HS-27A (cell line): ENCODE measurements at regions not wholly inside any gene's neighbourhood (a gene's known extent, or its start where the extent isn't known, plus 50 kb on each side); places are given as distances from the start of the nearest gene placed in this dataset.

ENCODE experiments used
- DNase-seq: peaks from one replicate; pipeline ENCODE4 v3.0.0-alpha.2; 2012; ENCODE audit warnings: low read depth, missing footprints

DNA sequence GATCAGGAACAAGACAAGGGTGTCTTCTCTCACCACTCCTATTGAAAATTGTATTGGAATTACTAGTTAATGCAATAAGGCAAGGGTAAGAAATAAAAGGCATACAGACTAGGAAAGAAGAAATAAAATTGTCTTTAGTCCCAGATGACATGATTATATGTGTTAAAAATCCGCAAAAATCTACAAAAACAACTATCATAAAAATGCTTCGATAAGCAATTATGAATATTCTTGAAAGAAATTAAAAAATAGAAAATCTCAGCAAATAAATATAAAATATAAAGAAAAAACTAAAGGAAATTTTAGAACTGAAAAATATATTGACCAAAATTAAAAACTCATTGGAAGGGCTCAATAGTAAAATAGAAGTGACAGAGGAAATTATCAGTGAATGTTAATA, 243.3 kb downstream of the ZNF674 start:
- no peak for DNase-seq

DNA sequence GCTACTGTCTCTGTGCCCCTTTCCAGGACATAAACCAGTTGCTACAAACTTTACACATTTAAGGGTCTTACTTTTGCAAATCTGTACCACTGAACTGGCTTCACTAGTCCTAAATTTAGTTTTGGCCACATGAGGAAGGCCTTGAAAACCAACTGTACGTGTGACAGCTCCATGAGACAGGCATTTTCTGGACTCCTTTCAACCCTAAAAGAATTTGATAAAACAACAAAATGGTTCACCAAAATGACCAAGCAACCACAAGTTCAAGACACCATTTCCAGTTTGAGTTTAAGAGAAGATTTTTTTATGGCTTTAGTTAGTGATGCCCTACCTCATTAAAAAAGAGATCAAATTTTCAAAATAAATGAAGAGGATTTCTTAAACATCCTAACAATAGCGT, 246.4 kb downstream of the ZNF674 start:
- DNase-seq, result no peak

DNA sequence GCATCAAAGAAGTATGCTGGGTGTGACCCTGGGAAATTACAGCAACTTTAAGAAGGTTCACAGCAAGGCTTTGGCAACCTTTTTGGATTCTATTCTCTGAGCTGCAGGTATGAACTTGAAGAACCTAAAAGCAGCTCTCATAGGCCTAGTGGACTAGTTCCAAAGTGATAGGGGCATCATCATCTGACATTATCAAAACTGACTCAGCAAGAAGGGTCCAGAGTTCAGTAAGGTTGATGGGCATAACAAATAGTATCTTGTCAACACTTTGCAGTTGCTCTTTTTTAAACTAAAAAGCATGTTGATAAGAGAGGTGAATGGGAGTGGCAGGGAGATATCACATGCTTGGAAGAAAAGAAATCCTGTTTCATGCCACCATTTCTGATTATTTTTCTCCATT, 249.3 kb downstream of the ZNF674 start:
- DNase-seq, result no peak

DNA sequence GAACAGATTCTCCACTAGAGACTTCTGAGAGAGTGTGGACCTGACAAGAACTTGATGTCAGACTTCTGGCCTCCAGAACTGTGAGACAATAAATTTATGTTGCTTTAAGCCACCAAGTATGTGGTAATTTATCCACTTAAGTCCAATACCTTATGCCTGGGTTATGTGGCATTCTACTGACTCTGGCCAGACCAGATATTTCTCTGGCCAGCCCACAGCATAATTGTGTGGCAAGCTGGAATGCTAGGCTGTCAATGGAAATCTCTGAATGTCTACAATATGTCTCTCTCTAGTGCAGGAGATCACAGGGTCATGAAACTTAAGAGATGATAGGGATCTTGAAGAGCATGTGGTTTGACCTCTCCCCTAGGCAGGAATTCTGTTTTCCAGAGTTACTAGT, 251.0 kb downstream of the ZNF674 start:
- DNase-seq, result no peak

DNA sequence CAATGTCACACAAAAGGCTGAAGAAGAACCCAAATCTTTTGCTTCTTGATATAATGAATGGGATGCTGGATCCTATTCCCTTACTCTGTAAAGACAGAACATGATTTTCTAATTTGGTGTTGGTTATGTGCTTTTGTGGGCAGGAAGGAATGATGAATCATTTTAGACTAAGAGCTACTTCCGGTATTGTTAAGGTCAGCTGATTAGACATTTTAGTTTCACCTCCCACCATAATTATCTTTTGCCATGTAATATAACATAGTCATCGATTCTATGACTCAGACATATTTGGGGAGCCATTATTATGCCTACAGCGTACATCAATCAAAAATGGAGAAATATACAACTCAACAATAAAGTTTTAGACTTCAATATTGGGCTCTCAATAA, 265.3 kb downstream of the ZNF674 start:
- DNase-seq, result no peak

DNA sequence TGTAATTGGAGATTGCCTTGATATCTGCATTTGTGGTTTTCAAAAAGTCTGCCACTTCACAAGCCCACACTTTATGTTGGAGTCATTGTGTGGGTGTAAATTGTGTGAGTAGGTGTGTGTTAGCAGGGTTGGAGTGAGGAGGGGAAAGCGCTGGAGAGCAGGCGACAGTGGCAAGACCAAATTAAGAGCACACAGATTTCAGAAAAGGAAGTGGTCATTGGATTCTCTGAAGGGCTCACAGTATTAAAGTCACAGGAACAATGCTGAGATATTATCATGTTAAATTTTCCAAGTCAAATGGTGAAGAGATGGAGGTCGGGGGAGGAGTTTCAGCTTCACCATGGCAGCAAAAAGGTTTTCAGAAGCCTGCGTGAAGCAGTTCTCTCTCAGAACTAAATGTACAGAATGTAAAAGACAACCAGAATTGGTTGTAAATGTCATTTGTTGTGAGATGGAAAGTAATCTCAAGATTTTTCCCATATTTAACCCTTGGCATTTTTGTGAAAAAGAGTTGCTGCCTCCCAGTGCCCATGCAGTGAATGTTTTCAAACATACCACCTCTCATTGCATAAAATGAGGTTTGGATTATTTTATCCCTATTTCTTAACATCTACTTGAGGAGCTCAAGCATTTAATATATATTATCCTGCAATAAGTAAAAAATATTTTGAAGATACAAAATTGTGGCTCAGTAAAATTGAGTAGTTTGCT, 265.9 kb downstream of the ZNF674 start:
- no peak for DNase-seq

DNA sequence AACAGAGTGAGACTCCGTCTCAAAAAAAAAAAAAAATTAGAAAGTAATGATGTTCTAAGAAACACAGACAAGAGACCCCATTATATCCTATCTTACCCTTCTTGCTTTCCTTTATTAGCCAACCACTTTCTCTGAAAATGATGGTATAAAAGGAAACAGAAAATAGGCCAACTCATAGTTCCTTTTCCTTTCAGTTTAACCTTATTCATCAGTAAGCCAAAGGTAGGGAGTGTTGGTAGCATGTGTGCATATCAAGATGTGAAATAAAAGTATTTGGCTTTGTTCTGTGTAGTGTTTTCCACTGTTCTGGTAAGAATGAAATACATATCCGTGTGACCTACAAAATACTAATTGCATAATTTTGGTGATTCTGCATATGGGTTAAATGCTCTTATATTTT, 266.6 kb downstream of the ZNF674 start:
- DNase-seq, result no peak

DNA sequence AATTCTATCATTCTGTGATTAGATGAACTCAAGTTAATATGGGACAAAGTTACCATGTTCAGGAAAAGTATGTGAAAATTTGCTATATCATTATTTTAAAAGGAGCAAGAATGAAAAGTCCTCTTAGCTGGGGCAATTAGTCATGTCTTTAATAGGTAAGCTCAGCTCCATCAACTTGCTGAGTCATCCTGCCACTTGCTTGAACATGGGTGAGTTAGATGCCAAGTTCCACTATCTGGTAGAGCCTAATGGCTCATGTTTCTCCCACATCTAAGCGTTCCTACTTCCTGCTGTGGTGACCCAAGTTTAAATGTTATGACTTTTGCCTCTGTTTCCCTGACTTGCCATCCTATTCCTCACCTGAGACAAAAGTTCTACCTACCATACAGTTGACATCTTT, 276.8 kb downstream of the ZNF674 start:
- DNase-seq, result no peak

DNA sequence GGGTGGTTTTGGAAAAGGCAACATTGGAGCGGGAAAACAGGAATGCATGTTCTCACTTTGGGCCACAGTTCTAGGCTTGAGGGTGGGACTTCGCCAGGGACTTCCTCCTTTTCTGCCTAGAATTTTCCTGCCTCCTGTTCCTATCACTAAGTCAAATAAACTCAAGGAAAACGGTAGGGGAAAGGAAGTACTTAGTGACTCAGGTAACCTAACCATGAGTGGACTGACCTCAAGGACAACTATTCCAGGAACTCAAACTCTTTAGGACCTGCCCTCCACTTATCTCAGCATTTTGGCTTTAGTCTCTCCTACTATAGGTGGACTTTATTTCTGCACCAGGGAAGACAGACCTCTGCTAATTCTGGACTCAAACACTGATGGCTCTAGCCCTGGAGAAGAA, 281.7 kb downstream of the ZNF674 start:
- DNase-seq, result no peak

DNA sequence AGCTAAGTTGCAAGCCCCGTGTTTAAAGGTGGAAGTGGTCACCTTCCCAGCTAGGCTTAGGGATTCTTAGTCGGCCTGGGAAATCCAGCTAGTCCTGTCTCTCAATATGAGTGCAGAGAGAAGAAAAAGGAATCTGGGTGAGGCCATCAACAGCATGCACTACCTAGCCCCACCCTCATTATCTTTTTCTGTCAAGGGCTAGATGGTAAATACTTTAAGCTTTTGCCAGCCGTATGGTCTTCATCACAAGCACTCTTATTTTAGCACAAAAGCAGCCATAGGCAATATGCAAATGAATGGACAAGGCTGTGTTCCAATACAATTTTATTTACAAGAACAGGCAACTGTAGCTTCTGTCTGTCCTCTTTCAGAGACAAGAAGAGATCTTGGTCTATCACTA, 282.9 kb downstream of the ZNF674 start:
- no peak for DNase-seq

DNA sequence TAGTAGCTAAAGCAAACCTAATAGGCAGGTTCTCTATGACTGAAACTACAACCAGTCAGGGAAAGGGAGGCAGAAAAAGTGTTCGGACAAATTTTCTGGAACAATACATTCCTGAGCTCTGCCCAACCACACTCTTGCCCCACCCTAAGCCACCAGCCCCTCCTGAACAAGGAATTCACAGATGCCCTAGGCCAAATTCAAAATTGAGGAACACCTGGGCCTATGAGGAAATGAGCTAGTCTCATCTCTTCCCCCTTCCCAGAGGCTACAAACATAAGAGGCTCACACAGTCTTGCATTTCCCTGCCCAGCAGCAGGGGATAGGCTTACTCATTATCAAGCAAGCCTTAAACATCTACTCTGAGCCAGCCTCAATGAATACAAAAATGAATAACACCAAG, 284.7 kb downstream of the ZNF674 start:
- DNase-seq, result no peak

DNA sequence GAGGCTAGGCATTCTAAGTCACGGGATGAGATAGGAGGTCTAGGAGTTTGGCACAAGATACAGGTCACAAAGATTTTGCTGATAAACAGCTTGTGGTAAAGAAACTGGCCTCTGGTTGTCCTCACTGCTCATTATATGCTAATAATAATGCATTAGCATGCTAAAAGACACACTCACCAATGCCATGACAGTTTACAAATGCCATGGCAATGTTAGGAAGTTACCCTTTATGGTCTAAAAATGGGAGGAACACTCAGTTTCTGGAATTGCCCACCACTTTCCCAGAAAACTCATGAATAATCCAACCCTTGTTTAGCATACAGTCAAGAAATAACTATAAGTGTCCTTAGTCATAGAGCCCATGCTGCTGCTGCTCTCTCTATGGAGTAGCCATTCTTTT, 286.9 kb downstream of the ZNF674 start:
- no peak for DNase-seq

DNA sequence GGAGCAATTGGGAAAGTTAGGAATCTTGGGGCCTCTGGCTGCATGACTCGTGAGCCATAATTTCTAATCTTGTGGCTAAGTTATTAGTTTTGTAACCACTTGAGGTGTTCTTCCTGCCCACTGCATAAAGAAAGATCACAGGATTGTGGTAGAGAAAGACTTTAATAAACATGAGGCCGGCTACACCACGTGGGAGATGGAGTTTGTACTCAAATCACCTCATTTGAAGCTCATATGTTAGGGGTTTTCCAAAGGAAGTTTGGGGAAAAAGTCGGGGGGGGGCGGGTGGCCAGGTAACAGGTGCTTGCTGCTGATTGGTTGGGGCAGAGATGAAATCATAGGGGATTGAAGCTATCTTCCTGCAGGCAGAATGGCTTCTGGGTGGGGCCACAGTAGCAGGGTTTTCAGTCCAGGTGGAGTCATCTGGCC, 287.8 kb downstream of the ZNF674 start:
- no peak for DNase-seq

DNA sequence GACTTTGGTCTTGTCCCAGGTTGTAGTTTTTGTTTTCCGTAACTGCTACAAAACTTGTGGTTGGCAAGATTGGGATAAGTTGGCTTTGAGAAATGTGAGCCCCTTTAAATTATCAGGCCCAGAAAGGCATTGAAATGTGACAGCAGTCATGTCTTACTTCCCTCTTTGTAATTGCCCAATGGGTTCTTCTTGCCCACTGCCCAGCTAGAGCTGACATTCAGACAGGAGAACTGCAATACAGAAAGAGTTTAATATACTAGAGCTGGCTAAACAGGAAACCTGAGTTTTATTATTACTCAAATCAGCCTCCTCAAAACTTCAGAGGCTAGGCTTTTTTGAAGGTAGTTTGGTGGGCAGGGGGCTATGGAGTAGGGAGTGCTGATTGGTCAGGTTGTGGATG, 288.3 kb downstream of the ZNF674 start:
- no peak for DNase-seq

DNA sequence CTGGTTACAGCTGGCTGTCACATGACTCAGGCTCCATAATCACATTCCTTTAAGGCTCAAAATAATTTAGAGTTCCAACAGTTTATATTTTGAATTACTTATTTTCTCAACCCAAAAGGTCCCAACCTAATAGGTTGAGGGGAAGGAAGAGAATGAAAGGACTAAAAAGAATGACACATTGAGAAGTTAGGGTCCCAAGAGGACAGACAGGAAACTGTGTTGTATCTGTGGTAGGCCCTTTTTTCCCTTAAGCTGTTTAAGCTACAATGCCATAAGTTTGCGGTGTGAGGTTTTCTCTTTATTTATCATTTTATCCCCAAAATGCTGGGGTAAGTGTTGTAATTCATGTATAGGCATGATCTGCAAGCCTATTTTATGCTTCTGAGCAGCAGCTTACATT, 290.2 kb downstream of the ZNF674 start:
- DNase-seq, result no peak

DNA sequence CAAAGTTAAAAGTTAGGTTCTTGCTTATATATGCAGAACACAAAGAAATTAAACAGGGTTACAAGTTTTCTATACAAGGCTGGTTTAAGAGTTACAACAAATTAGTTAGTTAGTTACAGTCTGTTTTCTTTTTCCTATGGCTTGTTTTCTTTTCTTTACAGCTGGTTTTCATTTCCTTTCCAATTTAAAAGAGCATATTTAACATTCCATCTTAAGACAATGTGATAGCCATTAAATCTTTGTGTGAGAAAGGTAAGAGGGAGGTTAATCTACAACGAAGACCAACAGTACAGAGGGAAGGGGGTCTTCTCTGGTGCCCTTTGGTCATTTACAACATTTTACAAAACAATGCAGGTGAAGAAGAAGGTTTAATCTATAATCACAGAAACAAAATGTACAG, 290.6 kb downstream of the ZNF674 start:
- DNase-seq, result no peak

DNA sequence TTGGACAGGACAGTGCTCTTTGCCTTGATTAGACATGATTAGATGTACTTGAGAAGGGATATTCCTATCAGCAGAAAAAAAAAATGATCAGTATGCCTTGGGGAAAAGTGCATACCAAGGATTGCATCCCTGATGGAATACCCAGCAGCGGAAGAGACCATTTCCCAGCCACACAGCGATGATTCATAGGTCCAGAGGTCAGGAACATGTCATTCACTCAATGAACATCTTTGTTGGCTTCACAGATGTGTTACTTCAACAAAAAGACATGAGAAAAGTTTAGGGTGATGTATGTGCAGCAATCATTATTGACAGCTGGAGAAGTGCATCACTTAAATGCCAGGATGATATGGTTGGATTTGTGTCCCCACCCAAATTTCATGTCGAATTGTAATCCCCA, 293.5 kb downstream of the ZNF674 start:
- peak; percentile 23 for DNase-seq

DNA sequence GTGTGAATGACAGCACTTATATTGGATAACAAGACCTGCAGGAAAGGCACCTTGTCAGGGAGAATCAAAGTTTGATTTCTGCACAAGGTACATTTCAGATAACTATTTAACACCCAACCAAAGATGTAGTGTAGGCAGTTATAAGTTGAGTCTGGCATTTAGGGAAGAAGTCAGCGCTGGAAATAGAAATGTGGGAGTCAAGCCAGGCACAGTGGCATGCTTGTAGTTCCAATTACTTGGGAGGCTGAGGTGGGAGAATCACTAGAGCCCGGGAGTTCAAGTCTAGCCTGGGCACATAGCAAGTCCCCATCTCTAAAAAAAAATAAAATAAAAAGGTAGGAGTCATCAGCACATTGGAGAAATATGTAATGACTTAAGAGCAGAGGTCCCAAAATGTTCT, 295.1 kb downstream of the ZNF674 start:
- DNase-seq, result no peak

DNA sequence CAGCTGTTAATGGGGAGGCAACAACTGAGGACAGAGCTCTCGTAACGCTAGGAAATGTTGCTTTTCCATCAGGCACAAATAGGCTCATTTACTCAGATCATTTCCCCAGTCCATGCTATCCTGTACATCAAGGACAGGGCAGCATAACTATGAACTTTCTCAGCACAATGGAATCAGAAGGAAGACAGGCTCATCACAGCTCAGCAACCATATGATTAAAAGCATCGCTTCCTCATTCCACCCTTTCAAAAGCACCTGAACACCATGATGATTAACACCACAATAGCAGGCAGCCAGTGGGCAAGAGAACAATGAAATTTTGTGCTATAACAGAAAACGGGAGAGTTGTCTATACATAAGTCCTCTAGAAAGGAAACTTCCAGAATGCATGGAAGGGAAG, 297.8 kb downstream of the ZNF674 start:
- DNase-seq, result no peak

DNA sequence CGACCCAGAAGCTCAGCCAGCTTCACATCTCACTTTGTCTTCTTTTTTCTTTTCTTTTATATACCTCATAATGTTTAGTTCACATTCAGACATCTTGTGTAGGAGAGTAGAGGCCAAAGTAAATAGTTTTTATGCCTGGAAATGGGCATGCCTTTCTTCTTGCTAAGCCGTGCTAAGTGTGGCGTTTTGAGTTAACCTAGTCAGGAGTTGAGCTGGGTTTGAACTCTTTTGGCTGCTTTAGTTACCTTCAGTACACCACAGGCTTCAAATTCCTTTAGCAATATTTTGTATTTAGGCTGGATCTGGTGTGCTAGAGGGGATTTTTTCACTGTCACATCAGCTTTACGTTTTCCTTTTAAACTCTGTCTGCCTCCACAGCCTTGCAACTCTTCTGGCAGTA, 300.8 kb downstream of the ZNF674 start:
- no peak for DNase-seq

DNA sequence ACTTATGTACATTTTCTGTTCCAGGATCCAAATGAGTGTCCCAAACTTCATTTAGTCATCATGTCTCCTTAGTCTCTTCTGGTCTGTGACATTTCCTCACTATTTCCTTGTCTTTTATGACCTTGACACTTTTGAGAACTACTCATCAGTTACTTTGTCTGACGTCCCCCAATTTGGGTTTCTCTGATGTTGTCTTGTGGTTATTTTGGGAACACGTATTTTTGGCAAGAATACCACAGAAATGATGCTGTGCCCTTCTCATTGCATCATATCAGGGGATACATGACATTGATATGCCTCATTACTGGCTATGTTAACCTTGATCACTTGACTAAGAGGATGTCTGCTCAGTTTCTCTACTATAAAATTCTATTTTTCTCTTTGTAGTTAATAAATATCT, 308.8 kb downstream of the ZNF674 start:
- DNase-seq, result no peak

DNA sequence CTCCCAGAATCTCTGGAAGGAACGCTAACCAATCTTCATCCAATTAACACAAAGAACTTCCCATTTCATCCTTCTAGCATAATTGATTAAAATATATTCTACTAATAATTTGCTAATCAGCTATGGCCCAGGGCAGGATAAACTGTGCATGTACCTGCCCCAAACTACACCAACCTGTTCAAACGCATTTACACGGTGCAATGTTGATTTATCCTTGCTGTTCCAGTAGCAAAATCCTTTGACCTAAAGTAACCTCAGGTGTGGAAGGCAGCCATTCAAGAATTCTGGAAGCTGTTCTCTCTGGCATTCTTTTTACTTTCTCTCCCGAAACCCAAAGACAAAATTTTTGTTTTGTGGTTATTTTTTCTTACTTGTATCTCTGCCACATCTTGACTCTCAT, 309.4 kb downstream of the ZNF674 start:
- DNase-seq, result no peak

DNA sequence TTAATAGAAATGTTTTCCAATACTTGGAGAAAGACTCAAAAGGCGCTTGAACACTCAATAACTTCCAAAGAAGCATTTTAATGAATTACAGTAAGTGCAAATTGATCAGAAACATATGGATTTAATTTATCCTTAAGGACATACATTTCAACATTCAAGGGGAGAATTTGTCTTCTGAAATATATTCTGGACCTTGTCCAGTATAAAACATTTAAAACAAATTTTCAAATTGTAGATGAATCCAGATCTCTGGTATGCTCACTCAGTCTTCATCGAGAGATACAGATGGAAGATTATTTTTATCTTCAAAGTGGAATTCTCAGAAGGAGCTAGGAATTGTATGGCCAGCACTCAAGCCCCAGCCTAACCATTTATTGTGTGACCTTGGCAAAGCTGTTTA, 310.4 kb downstream of the ZNF674 start:
- DNase-seq, result no peak

DNA sequence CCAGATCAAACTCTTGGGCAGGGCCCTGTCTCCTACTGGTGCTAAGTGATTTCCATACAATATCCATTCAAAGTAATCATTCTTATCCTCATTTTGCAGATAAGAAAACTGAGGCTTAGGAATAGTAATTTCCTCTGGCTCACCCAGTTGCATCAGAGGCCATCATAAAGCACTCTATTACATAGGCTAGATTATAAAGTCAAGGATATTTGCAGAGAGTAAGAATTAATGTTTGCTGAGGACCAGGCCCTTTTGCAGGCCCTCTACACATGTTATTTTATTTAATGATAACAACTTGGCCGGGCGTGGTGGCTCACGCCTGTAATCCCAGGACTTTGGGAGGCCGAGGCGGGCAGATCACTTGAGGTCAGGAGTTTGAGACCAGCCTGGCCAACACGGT, 316.8 kb downstream of the ZNF674 start:
- DNase-seq, result no peak

DNA sequence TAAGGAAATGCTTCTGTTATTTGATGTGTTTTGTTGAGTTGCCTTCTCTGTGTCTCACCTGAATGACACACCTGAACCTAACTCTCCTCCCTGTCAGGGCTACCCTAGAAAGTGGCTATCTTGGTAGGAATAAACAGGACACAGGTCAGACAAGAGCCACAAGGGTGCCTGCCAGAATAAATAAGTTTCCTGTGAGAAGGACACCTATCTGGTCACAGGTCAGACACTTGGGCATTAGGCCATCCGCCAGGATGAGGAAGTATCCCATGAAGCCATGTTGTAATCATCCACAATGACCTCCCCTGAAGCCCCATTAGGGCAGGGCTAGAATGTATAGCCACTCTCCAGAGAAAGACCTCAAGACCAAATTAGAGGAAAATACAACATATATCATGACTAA, 318.8 kb downstream of the ZNF674 start:
- DNase-seq, result no peak
